DND-41 (cell line): ENCODE measurements at regions not wholly inside any gene's neighbourhood (a gene's known extent, or its start where the extent isn't known, plus 50 kb on each side); places are given as distances from the start of the nearest gene placed in this dataset.

Source experiments
- ATAC-seq: fragments of 200-7000 bp; cut with Tn5 transposase; 3 replicates; pipeline ENCODE4 v1.9.1; 2021; ENCODE audit warnings: low read depth; ENCODE audit not compliant: insufficient read depth
- DNase-seq: peaks from one replicate; pipeline ENCODE4 v3.0.0-alpha.2; 2020
- H2AFZ ChIP-seq: 2 replicates; pipeline ENCODE4 v1.6.0; 2012; ENCODE audit warnings: low read depth, low read length
- H3K27ac ChIP-seq: 2 replicates; pipeline ENCODE4 v1.5.1; 2012; ENCODE audit warnings: low read length, inconsistent platforms
- H3K27me3 ChIP-seq: fragments of 200-600 bp; sonication (generic); 2 replicates; pipeline ENCODE4 v1.6.0; 2012; ENCODE audit warnings: low read length, mild to moderate bottlenecking, inconsistent platforms; ENCODE audit not compliant: insufficient read depth, poor library complexity
- H3K36me3 ChIP-seq: 2 replicates; pipeline ENCODE4 v1.5.1; 2012; ENCODE audit warnings: low read length, inconsistent platforms; ENCODE audit not compliant: insufficient read depth
- H3K4me1 ChIP-seq: 2 replicates; pipeline ENCODE4 v1.5.1; 2012; ENCODE audit warnings: mild to moderate bottlenecking, low read length; ENCODE audit not compliant: insufficient read depth
- H3K4me2 ChIP-seq: 2 replicates; pipeline ENCODE4 v1.6.0; 2012; ENCODE audit warnings: mild to moderate bottlenecking, moderate library complexity, low read length, inconsistent platforms; ENCODE audit not compliant: insufficient read depth
- H3K4me3 ChIP-seq, 2 experiments: fragments of 200-600 bp in 1 of 2; shearing (Covaris generic) in 1 of 2; 2 replicates each; pipeline ENCODE4 v1.5.1; 2012 to 2016; ENCODE audit warnings: inconsistent platforms in 2 of 2, low read length in 2 of 2, mild to moderate bottlenecking in 2 of 2, low read depth in 1 of 2, moderate library complexity in 1 of 2
- H3K79me2 ChIP-seq: 2 replicates; pipeline ENCODE4 v1.6.0; 2012; ENCODE audit warnings: low read length, inconsistent platforms; ENCODE audit not compliant: insufficient read depth
- H3K9ac ChIP-seq: 2 replicates; pipeline ENCODE4 v1.6.0; 2012; ENCODE audit warnings: low read depth, mild to moderate bottlenecking, inconsistent platforms, low read length, moderate library complexity
- H3K9me3 ChIP-seq: 2 replicates; pipeline ENCODE4 v1.5.1; 2012; ENCODE audit warnings: low read length, moderate library complexity, mild to moderate bottlenecking, inconsistent platforms; ENCODE audit not compliant: insufficient read depth, severe bottlenecking
- H4K20me1 ChIP-seq: 2 replicates; pipeline ENCODE4 v1.6.0; 2012; ENCODE audit warnings: low read length; ENCODE audit not compliant: insufficient read depth
- CTCF ChIP-seq: IDR thresholded peaks from 2 replicates; pipeline ENCODE4 v1.5.1; 2012; ENCODE audit warnings: borderline replicate concordance, low read length, moderate library complexity, mild to moderate bottlenecking; ENCODE audit not compliant: poor library complexity, severe bottlenecking; ENCODE audit errors: extremely low read depth
- EZH2 ChIP-seq: IDR thresholded peaks from 3 replicates; pipeline ENCODE4 v1.6.1; 2012; ENCODE audit warnings: borderline replicate concordance, low read depth, mild to moderate bottlenecking, moderate library complexity, low read length, inconsistent platforms; ENCODE audit not compliant: severe bottlenecking

DNA sequence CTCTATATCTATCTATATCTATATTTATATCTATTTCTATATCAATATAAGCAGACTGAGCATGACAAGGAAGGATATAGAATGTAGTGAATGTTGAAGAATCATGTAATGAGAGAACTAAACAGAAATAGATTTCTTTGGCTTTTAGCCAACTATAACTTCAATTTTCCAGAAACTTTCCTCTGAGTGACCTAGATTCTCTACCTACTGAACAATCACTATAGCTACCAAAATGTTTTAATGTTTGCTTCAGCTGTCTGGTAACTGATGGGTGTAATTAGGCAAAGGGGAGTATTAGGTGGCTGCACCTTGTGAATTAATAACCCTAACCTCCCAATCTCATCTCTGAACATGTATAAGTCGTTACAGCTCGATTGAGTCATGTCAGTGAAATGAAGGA lies 76.4 kb upstream of the ROBO1 start:
- TF ChIP-seq EZH2 (no peak), CTCF (no peak)
- ATAC-seq = no peak
- no peaks in the 10 kb centered on the region for H3K79me2 ChIP-seq

DNA sequence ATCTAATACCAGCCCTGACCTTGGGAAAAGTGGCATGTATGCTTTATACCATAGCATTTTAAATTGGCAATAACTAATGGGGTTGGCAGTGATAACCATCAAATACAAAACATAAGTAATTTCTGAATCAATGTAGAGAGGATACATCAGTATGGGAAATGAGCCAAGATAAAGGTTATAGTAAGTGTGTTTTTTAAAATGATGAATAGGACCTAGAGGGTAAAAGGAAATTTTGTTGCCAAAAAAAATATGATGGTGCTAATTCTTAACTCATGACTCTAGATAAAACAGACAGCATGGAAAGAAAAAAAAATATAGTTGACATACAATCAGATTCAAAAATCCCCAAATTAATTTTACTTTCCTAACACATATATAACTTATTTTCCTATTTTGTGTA lies 75.4 kb upstream of the ROBO1 start:
- H3K27ac ChIP-seq = no peak overlapping the region
- no peak overlapping the region for H3K4me2 ChIP-seq
- H3K27me3 ChIP-seq = no peaks in the 10 kb centered on the region
- H3K9ac ChIP-seq = no peak overlapping the region
- no peak overlapping the region for H2AFZ ChIP-seq
- H3K4me1 ChIP-seq = no peaks in the 10 kb centered on the region
- DNase-seq = no peak
- TF ChIP-seq CTCF (no peak), EZH2 (no peak)
- no peaks in the 10 kb centered on the region for H3K36me3 ChIP-seq
- no peaks in the 10 kb centered on the region for H3K9me3 ChIP-seq
- ATAC-seq = no peak
- no peaks in the 10 kb centered on the region for H4K20me1 ChIP-seq
- H3K4me3 ChIP-seq = no peak overlapping the region
- no peaks in the 10 kb centered on the region for H3K79me2 ChIP-seq

More for the DNA sequence above, 76.4 kb upstream of the ROBO1 start:
- no peaks in the 10 kb centered on the region for H3K4me1 ChIP-seq
- no peak for DNase-seq
- no peaks in the 10 kb centered on the region for H3K27me3 ChIP-seq
- H3K27ac ChIP-seq = no peak overlapping the region
- no peak overlapping the region for H3K4me3 ChIP-seq
- no peaks in the 10 kb centered on the region for H3K36me3 ChIP-seq
- H3K9me3 ChIP-seq = no peaks in the 10 kb centered on the region
- no peaks in the 10 kb centered on the region for H4K20me1 ChIP-seq
- H3K4me2 ChIP-seq = no peak overlapping the region
- no peak overlapping the region for H3K9ac ChIP-seq
- no peak overlapping the region for H2AFZ ChIP-seq

GRCh38 chr3:79835701-79836100 lies 67.9 kb upstream of the ROBO1 start:
- Histone ChIP-seq H2AFZ (no peak overlapping the region), H3K4me3 (no peak overlapping the region), H3K9ac (no peak overlapping the region), H3K79me2 (no peaks in the 10 kb centered on the region), H3K36me3 (no peaks in the 10 kb centered on the region), H3K9me3 (no peaks in the 10 kb centered on the region), H3K27ac (no peak overlapping the region), H3K4me2 (no peak overlapping the region), H4K20me1 (no peaks in the 10 kb centered on the region), H3K27me3 (no peaks in the 10 kb centered on the region), H3K4me1 (no peaks in the 10 kb centered on the region)
- DNase-seq (no peak), ATAC-seq (no peak)
- no peak for TF ChIP-seq CTCF
- no peak for TF ChIP-seq EZH2

- H3K27ac ChIP-seq = no peak overlapping the region
- H3K4me2 ChIP-seq = no peak overlapping the region
- DNase-seq = no peak
- H3K4me1 ChIP-seq = no peaks in the 10 kb centered on the region
- H4K20me1 ChIP-seq = no peaks in the 10 kb centered on the region
- no peak overlapping the region for H2AFZ ChIP-seq
- no peaks in the 10 kb centered on the region for H3K79me2 ChIP-seq
- ATAC-seq = no peak
- no peaks in the 10 kb centered on the region for H3K36me3 ChIP-seq
- H3K9ac ChIP-seq = no peak overlapping the region
- no peaks in the 10 kb centered on the region for H3K9me3 ChIP-seq
- H3K27me3 ChIP-seq = no peaks in the 10 kb centered on the region
- no peak for TF ChIP-seq EZH2
- no peak for TF ChIP-seq CTCF
- no peak overlapping the region for H3K4me3 ChIP-seq
These were observed 56.4 kb upstream of the ROBO1 start for GRCh38 chr3:79824166-79824565.
